Neural progenitor cell (in vitro differentiated cells): ENCODE measurements at regions not wholly inside any gene's neighbourhood (a gene's known extent, or its start where the extent isn't known, plus 50 kb on each side); places are given as distances from the start of the nearest gene placed in this dataset.

ENCODE experiments used
- EZH2 ChIP-seq: fragments of 200-600 bp; sonication (generic); IDR thresholded peaks from 2 replicates; pipeline ENCODE4 v1.6.1; 2017; ENCODE audit warnings: antibody characterized with exemption, mild to moderate bottlenecking, moderate library complexity
- EZH2phosphoT487 ChIP-seq: fragments of 200-600 bp; sonication (generic); IDR thresholded peaks from 2 replicates; pipeline ENCODE4 v1.6.1; 2017; ENCODE audit warnings: antibody characterized with exemption
- TF ChIP-seq, protein P1 (sequence below): fragments of 200-600 bp; sonication (generic); IDR thresholded peaks from 2 replicates; pipeline ENCODE4 v1.5.1; 2017; ENCODE audit warnings: antibody characterized with exemption, mild to moderate bottlenecking

DNA sequence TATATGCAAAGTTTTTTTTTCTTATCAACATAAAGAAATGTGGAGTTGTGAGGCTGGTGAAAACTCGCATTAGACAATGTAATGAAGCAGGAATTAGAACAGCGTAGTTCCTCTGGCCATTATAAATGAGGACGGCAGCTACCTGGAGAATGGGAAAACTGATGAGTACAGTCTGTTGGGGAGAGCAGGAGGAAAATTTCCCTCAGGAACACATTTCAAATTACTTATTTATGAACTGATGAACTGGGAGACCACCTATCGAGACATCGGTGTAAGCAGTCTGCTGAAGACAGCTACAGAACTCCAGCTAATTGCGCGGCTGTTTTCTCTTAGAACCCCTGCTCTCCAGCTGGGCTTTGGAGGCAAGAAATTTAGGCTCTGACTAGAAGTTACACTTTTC, 343.9 kb upstream of the CLINT1 start:
- TF ChIP-seq, protein P1, sequence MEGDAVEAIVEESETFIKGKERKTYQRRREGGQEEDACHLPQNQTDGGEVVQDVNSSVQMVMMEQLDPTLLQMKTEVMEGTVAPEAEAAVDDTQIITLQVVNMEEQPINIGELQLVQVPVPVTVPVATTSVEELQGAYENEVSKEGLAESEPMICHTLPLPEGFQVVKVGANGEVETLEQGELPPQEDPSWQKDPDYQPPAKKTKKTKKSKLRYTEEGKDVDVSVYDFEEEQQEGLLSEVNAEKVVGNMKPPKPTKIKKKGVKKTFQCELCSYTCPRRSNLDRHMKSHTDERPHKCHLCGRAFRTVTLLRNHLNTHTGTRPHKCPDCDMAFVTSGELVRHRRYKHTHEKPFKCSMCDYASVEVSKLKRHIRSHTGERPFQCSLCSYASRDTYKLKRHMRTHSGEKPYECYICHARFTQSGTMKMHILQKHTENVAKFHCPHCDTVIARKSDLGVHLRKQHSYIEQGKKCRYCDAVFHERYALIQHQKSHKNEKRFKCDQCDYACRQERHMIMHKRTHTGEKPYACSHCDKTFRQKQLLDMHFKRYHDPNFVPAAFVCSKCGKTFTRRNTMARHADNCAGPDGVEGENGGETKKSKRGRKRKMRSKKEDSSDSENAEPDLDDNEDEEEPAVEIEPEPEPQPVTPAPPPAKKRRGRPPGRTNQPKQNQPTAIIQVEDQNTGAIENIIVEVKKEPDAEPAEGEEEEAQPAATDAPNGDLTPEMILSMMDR: no peak
- TF ChIP-seq EZH2phosphoT487 (no peak), EZH2 (no peak)
